GM12874 (cell line): ENCODE measurements at regions not wholly inside any gene's neighbourhood (a gene's known extent, or its start where the extent isn't known, plus 50 kb on each side); places are given as distances from the start of the nearest gene placed in this dataset.

Source experiments
- TF ChIP-seq, protein P1 (sequence below): IDR thresholded peaks from 2 replicates; pipeline ENCODE4 v1.5.1; 2011; ENCODE audit warnings: low read depth, mild to moderate bottlenecking, control low read depth, low read length, moderate library complexity; ENCODE audit not compliant: insufficient read depth

DNA sequence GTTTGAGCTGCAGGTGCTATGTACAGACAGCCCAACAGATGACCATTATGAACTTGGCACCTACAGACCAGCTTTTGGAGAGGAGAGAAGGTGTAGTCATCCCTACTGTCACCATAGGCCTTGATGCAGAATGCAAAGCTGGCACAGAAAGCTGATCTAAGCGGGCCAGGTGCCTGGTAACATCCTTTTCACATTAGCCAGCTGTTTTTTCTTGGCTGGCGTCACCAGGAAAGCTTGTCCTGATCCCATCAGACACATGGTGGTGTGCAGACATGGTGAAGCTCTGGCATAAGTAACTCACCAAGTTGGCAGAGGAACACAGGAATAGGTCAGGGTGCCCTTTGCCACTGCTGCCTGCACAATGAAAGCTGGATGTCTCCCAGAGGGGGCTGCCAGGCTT lies 97.2 kb upstream of the MB21D2 start:
- TF ChIP-seq, protein P1, sequence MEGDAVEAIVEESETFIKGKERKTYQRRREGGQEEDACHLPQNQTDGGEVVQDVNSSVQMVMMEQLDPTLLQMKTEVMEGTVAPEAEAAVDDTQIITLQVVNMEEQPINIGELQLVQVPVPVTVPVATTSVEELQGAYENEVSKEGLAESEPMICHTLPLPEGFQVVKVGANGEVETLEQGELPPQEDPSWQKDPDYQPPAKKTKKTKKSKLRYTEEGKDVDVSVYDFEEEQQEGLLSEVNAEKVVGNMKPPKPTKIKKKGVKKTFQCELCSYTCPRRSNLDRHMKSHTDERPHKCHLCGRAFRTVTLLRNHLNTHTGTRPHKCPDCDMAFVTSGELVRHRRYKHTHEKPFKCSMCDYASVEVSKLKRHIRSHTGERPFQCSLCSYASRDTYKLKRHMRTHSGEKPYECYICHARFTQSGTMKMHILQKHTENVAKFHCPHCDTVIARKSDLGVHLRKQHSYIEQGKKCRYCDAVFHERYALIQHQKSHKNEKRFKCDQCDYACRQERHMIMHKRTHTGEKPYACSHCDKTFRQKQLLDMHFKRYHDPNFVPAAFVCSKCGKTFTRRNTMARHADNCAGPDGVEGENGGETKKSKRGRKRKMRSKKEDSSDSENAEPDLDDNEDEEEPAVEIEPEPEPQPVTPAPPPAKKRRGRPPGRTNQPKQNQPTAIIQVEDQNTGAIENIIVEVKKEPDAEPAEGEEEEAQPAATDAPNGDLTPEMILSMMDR = no peak

DNA sequence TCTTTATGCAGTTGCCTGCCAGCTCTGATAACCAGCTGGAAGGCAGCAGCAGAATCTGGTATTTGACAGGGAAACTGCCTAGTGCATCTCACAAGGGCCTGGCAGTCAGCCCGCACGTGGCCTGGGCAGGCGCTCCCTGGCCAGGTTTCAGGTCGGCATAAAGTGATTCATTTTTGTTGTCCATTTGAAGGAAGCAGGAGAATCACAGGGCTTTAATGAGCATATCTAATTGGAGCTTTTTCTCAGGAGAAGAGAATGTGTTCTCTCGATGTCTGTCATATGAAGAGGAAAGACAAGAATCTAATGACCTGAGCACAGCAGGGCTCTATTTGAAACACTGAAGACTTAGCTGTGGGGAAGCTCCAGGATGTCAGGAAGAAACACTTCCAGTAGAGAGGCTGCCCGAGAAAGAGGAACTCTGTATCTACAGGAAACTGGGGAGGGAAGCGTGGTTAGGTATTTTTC lies 98.8 kb upstream of the MB21D2 start:
- TF ChIP-seq, protein P1 = no peak

DNA sequence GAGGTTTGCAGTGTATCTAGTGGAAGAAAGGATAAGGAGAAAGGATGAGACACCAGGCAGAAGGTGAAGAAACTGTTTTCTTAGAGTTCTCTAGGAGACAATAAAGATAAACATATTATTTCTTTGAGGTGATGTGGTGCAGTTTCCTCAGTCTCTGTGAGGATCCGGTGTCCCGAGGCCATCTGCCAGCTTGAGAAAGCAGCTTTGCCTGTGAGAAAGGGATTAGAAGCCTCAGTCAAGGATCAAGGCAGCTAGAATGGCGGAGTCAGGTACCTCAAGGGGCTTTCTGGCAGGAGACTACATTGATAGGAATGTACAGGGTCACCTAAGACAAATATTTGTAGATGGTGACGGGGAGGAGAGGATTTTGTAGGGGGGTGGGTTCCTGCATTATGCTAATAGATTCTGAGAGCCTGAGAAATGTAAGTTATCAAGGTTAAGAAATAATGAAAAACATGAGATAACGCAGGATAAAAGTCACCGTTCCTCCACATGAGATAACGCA lies 103.9 kb upstream of the MB21D2 start:
- TF ChIP-seq, protein P1 = no peak

DNA sequence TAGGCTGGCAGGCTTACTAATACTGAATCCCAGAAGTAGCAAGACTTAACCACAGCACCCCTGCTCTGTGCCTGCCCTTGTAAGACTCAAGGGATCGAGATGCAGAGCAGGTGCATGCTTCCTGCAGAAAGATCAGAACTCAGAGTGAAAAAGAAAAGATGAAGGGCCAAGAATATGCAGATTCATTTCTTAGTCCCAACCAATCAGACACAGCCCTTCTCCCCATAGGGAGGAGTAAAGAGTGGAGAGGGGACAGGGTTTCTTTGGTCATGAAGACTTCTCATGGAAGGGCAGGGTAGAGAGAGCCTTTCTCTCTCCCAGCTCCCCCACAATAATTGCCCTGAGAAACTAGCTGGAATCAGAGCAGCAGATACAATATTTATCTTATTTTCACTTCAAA lies 105.6 kb upstream of the MB21D2 start:
- TF ChIP-seq, protein P1 = no peak

DNA sequence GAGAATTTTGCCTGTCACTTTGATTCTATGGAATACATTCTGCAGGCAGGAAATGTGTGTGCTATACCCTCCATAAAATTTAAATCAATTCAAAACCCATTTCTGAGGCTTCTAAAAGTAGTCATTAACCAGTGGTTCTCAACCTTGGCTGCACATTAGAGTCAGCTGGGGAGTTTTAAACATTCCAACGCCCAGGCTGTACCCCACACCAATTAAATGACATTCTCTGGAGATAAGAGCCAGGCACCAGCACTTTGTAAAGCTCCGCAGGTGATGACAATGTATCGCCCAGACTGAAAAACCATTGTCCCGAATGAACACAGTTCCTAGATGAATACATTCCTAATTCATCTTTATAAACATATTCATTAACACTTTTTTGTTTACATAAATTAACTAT lies 110.6 kb upstream of the MB21D2 start:
- TF ChIP-seq, protein P1 = no peak

DNA sequence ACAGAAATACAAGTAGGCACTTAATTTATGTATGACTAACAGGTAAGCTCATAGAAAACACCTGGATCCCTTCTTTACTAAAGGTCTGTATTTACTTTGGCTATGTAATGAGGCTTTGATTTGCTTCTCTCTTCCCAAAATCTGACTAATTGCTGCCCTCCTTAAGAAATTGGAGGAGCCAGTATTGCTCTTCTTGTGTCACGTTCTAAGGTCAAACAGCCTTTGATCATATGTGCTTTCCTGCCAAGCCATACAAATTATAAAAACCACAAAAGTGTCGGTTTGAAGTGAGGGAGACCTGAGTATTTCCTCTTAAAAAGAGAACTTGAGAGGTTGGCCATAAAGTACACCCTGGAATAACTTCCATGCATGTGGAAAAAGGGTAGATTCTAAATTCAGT lies 112.1 kb upstream of the MB21D2 start:
- TF ChIP-seq, protein P1 = no peak

DNA sequence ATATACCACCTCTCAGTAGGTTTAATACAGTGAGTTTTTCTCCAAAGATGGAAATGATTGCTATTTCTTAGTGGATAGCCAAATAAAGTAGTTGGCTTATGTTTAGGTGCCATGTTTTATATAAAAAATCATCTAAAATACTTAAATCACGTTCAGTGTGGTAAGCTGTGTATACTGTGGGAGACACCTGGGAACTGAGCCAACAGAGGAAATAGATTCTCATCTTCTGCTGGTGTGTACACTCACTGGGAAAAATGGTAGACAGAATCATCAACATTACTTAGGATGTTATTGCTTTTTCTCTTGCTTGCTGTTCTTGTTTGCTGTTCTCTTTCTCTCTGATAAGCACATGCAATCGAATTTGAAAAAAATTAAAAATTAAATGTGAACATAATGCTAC lies 112.6 kb upstream of the MB21D2 start:
- TF ChIP-seq, protein P1 = no peak

DNA sequence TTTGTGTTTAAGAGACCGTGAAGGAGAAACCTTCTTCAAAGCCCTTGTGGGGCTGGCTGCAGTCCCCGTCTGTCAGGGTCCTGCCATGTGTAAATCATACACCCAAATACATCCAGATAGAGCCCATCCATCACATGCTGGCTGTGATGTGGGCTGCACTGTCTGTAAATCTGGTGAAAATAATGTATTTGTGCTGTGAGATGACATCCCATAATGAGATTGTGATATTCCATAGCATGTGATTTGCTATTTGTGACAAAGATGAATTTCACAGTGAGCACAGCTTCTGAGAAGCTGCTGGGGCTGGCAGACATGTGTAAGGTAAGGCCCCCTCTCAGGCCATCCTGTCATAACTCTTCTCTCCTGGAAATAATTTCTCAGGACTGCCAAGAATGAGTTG lies 114.3 kb upstream of the MB21D2 start:
- TF ChIP-seq, protein P1 = no peak
